WERI-Rb-1 (cell line): ENCODE measurements at regions not wholly inside any gene's neighbourhood (a gene's known extent, or its start where the extent isn't known, plus 50 kb on each side); places are given as distances from the start of the nearest gene placed in this dataset.

Source experiments
- DNase-seq: peaks from one replicate; pipeline ENCODE4 v3.0.0-alpha.2; 2020
- H3K27ac ChIP-seq: fragments of 250-450 bp; sonication (Bioruptor Pico); 2 replicates; pipeline ENCODE4 v1.5.1; 2020; ENCODE audit warnings: mild to moderate bottlenecking, moderate library complexity
- H3K27me3 ChIP-seq: fragments of 250-450 bp; sonication (Bioruptor Pico); 2 replicates; pipeline ENCODE4 v1.5.1; 2021; ENCODE audit warnings: mild to moderate bottlenecking, low read depth, moderate library complexity; ENCODE audit not compliant: insufficient read depth, severe bottlenecking
- H3K36me3 ChIP-seq: fragments of 250-450 bp; sonication (Bioruptor Pico); 2 replicates; pipeline ENCODE4 v1.5.1; 2020; ENCODE audit warnings: mild to moderate bottlenecking, moderate library complexity
- H3K4me3 ChIP-seq: 2 replicates; pipeline ENCODE4 v1.5.1; 2011; ENCODE audit warnings: low read depth, mild to moderate bottlenecking, control low read depth, low read length
- H3K9me3 ChIP-seq: fragments of 250-450 bp; sonication (Bioruptor Pico); 2 replicates; pipeline ENCODE4 v1.5.1; 2021; ENCODE audit warnings: mild to moderate bottlenecking, moderate library complexity; ENCODE audit not compliant: severe bottlenecking
- CTCF ChIP-seq: IDR thresholded peaks from 2 replicates; pipeline ENCODE4 v1.5.1; 2011; ENCODE audit warnings: low read depth, mild to moderate bottlenecking, control low read depth, inconsistent platforms, low read length

- H3K4me3 ChIP-seq: no peak overlapping the region
- H3K27ac ChIP-seq: no peak overlapping the region
These were observed 172.4 kb upstream of the HS6ST1 start for GRCh38 chr2:128490881-128491691.

GRCh38 chr2:128491692-128492244 lies 173.1 kb upstream of the HS6ST1 start:
- no peak for DNase-seq
- Histone ChIP-seq H3K27me3 (no peaks in the 10 kb centered on the region), H3K36me3 (no peaks in the 10 kb centered on the region), H3K9me3 (no peaks in the 10 kb centered on the region), H3K27ac (no peak overlapping the region), H3K4me3 (no peak overlapping the region)
- TF ChIP-seq CTCF: no peak

More at GRCh38 chr2:128490881-128491691, 172.4 kb upstream of the HS6ST1 start:
- Histone ChIP-seq H3K27me3 (no peaks in the 10 kb centered on the region), H3K36me3 (no peaks in the 10 kb centered on the region), H3K9me3 (no peaks in the 10 kb centered on the region)
- no peak for TF ChIP-seq CTCF
- DNase-seq: no peak

DNA sequence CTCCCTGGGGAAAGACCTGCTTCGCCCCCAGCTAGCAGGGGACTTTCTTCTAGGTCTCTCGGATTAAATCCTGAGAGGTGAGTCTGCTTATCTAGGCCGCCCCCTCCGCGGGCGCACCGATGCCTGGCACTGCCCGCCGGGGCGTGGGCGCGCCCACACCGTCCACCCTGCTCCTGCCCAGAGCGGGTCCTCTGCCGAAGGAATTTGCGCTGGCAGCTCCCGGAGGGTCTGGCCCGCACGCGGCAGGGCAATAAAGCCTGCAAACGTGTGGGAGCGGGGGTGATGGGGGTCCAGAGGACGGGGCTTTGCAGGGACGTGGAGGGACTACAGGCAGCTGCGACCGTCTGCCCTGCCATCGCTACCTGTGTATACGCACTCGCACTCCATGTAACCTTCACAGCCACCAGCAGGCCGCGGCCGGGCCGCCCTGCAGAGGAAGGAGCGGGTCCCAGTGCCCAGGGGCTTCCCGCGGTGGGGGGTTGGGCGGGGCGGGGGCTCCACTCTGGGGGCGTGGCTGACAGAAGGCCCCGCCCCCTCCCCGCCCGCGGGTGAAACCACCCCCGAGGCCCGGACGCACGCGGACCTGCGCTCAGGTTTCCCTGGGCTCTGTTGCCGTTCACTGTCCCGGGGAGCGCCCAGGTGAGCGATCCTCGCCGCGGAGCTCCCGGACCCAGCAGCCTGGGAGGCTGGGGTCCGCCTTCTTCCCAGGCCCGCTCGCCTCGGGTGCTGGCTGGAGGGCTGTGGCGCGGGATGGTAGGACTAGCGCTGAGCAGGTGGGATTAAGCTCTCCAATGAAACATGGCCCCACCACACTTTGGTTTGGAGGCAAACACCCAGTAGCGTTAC lies 174.5 kb upstream of the HS6ST1 start:
- no peak for DNase-seq
- H3K36me3 ChIP-seq: no peaks in the 10 kb centered on the region
- no peaks in the 10 kb centered on the region for H3K27me3 ChIP-seq
- no peaks in the 10 kb centered on the region for H3K9me3 ChIP-seq
- no peak overlapping the region for H3K27ac ChIP-seq
- H3K4me3 ChIP-seq: no peak overlapping the region
- TF ChIP-seq CTCF: no peak

DNA sequence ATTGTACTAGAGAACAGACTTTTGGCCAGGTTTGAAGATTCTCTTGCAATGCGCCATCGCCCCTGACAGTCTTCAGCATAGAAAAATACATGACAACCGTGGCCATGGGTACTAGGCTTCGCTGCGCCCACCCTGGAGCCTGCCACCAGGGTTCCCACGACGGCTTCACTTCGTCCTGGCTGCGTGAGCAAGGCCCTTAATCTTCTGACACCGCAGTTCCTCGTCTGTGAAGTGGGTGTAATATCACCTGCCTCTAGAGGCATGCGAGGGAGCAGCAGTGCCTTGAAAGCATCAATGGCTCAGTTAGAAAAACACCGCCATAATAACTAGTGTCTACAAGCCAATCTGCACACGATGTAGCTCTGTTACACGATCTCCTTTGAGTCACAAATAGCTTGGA lies 175.2 kb upstream of the HS6ST1 start:
- Histone ChIP-seq H3K27ac (no peak overlapping the region), H3K4me3 (no peak overlapping the region), H3K27me3 (no peaks in the 10 kb centered on the region), H3K9me3 (no peaks in the 10 kb centered on the region), H3K36me3 (no peaks in the 10 kb centered on the region)
- DNase-seq: no peak
- TF ChIP-seq CTCF: no peak

DNA sequence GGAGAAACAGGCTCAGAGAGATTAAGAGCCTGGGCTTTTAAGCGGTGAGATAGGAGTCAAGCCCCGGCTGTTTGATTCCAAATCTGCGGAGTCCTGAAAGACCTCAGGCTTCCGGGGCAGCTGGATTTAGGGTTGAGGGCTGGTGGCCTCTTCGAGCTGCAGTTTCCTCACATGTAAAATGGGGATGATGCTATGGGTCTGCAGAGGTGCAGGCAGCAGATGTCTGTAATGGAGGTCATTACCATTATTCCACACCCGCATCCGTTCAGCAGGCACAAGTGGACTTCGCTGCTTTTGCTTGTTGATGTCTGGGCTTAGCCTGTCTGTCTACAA lies 175.6 kb upstream of the HS6ST1 start:
- H3K4me3 ChIP-seq: no peak overlapping the region
- H3K9me3 ChIP-seq: no peaks in the 10 kb centered on the region
- H3K27ac ChIP-seq: no peak overlapping the region
- no peak for DNase-seq
- no peaks in the 10 kb centered on the region for H3K27me3 ChIP-seq
- no peaks in the 10 kb centered on the region for H3K36me3 ChIP-seq
- TF ChIP-seq CTCF: no peak
